ENCODE measurements at regions not wholly inside any gene's neighbourhood (a gene's known extent, or its start where the extent isn't known, plus 50 kb on each side); places are given as distances from the start of the nearest gene placed in this dataset.

DNA sequence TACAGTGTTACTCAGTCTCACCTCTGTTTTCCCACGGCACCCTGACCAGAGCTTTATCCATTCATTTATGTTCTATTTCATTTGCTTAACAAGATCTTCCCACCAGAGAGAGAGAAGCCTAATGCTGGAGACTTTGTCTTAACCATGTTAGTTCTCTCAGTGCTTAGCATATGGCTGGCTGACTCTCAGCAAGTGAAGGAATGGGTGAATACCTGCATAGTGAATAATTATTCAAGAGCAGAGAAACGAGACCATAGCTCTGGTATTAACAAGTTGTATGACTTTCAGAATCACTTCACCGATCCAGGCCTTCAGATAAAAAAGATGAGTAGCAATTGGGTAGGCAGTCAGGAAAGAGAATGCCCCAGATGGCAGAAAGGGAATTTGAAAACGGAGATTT, 686.3 kb downstream of the LIG4 start:
- H3K4me1 ChIP-seq (ENCODE audit: insufficient read depth, low read length), result no peaks in the 10 kb centered on the region
- no peaks in the 10 kb centered on the region for H3K36me3 ChIP-seq (ENCODE audit: insufficient read depth, low read length)
- ATAC-seq (ENCODE audit: poor library complexity) (no peak), DNase-seq (no peak)
- intact Hi-C loops (cut with DNase I, micrococcal nuclease), result no loop called here
- TF ChIP-seq, protein P1, sequence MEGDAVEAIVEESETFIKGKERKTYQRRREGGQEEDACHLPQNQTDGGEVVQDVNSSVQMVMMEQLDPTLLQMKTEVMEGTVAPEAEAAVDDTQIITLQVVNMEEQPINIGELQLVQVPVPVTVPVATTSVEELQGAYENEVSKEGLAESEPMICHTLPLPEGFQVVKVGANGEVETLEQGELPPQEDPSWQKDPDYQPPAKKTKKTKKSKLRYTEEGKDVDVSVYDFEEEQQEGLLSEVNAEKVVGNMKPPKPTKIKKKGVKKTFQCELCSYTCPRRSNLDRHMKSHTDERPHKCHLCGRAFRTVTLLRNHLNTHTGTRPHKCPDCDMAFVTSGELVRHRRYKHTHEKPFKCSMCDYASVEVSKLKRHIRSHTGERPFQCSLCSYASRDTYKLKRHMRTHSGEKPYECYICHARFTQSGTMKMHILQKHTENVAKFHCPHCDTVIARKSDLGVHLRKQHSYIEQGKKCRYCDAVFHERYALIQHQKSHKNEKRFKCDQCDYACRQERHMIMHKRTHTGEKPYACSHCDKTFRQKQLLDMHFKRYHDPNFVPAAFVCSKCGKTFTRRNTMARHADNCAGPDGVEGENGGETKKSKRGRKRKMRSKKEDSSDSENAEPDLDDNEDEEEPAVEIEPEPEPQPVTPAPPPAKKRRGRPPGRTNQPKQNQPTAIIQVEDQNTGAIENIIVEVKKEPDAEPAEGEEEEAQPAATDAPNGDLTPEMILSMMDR (IDR thresholded peaks at IDR 0.05), result no peak
- no peak overlapping the region for H3K27ac ChIP-seq (ENCODE audit: low read depth in 1 of 2, low read length in 2 of 2)
- Mint-ChIP-seq H3K27me3 (no peaks in the 10 kb centered on the region), H3K36me3 (ENCODE audit: low read depth) (no peaks in the 10 kb centered on the region), H3K4me1 (ENCODE audit: low read depth) (no peaks in the 10 kb centered on the region), H3K9me3 (peaks cover 3% of the 10 kb centered on the region), H3K4me3 (no peak overlapping the region), H3K27ac (no peak overlapping the region)
- POLR2A ChIA-PET, result no interaction called here
- no peaks in the 10 kb centered on the region for H3K9me3 ChIP-seq (ENCODE audit: control insufficient read depth in 1 of 2, insufficient read depth in 1 of 2, low read length in 2 of 2)
- no peak overlapping the region for H3K4me3 ChIP-seq (ENCODE audit: low read length)
- no peaks in the 10 kb centered on the region for H3K27me3 ChIP-seq (ENCODE audit: control insufficient read depth in 1 of 2, insufficient read depth in 2 of 2, low read length in 2 of 2)
- CTCF ChIA-PET, result no interaction called here

DNA sequence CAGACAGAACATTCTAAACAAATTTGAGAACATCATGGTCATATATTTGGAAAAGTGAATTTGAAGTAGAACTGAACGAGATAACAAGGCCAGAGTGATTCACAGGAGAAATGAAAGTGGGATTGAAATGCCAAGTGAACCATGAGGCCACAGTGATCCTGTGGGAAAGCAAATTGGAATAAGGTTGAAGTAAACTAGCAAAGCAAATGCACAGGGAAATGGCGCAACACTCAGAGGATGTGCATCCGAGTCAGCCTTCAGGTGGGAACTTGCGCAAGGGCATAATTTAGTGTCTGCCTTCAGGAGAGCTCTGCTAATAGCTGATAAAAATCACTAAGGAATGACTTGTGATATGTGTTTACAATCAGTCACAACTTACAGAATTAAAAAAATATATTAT, 696.6 kb downstream of the LIG4 start:
- Histone ChIP-seq H3K27me3 (ENCODE audit: control insufficient read depth in 1 of 2, insufficient read depth in 2 of 2, low read length in 2 of 2) (no peaks in the 10 kb centered on the region), H3K9me3 (ENCODE audit: control insufficient read depth in 1 of 2, insufficient read depth in 1 of 2, low read length in 2 of 2) (peaks cover 0 to 6% of the 10 kb centered on the region in 2 experiments), H3K36me3 (ENCODE audit: insufficient read depth, low read length) (no peaks in the 10 kb centered on the region), H3K4me3 (ENCODE audit: low read length) (no peak overlapping the region), H3K27ac (ENCODE audit: low read depth in 1 of 2, low read length in 2 of 2) (no peak overlapping the region), H3K4me1 (ENCODE audit: insufficient read depth, low read length) (no peaks in the 10 kb centered on the region)
- Mint-ChIP-seq H3K4me1 (ENCODE audit: low read depth) (no peaks in the 10 kb centered on the region), H3K4me3 (no peak overlapping the region), H3K27ac (no peak overlapping the region), H3K27me3 (no peaks in the 10 kb centered on the region), H3K36me3 (ENCODE audit: low read depth) (no peaks in the 10 kb centered on the region), H3K9me3 (peaks cover 9% of the 10 kb centered on the region)
- intact Hi-C loops (cut with DNase I, micrococcal nuclease), result no loop called here
- no peak for ATAC-seq (ENCODE audit: poor library complexity)
- ChIA-PET POLR2A (no interaction called here), CTCF (no interaction called here)
- TF ChIP-seq, protein P1 (IDR thresholded peaks at IDR 0.05), result no peak
- no peak for DNase-seq

DNA sequence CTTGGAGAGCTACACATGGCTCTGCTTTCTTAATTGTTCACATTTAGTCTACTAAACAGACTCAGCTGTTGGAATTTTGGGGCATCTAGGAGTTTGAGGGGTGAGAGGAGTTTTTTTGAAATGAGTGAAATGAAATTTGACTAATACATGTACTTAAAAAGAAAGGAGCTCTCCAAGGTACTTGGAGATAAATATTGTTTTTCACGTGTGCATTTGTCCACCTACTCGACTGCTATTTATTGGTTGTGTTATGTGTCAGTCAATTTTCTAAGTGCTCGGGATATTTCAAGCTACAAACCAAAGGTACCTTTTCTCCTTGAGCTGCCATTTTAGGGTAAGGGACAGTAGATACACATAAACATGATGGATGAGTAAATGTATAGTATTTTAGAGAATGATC, 697.0 kb downstream of the LIG4 start:
- no peaks in the 10 kb centered on the region for H3K4me1 ChIP-seq (ENCODE audit: insufficient read depth, low read length)
- H3K4me1 Mint-ChIP-seq (ENCODE audit: low read depth), result no peaks in the 10 kb centered on the region
- no peak overlapping the region for H3K27ac ChIP-seq (ENCODE audit: low read depth in 1 of 2, low read length in 2 of 2)
- ATAC-seq (ENCODE audit: poor library complexity) (no peak), DNase-seq (no peak)
- peaks cover 0 to 6% of the 10 kb centered on the region in 2 experiments for H3K9me3 ChIP-seq (ENCODE audit: control insufficient read depth in 1 of 2, insufficient read depth in 1 of 2, low read length in 2 of 2)
- H3K36me3 Mint-ChIP-seq (ENCODE audit: low read depth), result no peaks in the 10 kb centered on the region
- CTCF ChIA-PET, result no interaction called here
- intact Hi-C loops (cut with DNase I, micrococcal nuclease), result no loop called here
- TF ChIP-seq, protein P1 (IDR thresholded peaks at IDR 0.05), result no peak
- H3K36me3 ChIP-seq (ENCODE audit: insufficient read depth, low read length), result no peaks in the 10 kb centered on the region
- H3K4me3 Mint-ChIP-seq, result no peak overlapping the region
- H3K27me3 Mint-ChIP-seq, result no peaks in the 10 kb centered on the region
- no peak overlapping the region for H3K27ac Mint-ChIP-seq
- peaks cover 9% of the 10 kb centered on the region for H3K9me3 Mint-ChIP-seq
- H3K4me3 ChIP-seq (ENCODE audit: low read length), result no peak overlapping the region
- POLR2A ChIA-PET, result no interaction called here
- H3K27me3 ChIP-seq (ENCODE audit: control insufficient read depth in 1 of 2, insufficient read depth in 2 of 2, low read length in 2 of 2), result no peaks in the 10 kb centered on the region

All from CD4-positive, alpha-beta T cell (primary cell).